HCT116 (cell line): ENCODE measurements at regions not wholly inside any gene's neighbourhood (a gene's known extent, or its start where the extent isn't known, plus 50 kb on each side); places are given as distances from the start of the nearest gene placed in this dataset.

Experiments
- ATAC-seq: fragments of 200-7000 bp; cut with Tn5 transposase; 2 replicates; pipeline ENCODE4 v1.9.1; 2020; ENCODE audit warnings: mild to moderate bottlenecking, moderate library complexity
- BruUV-seq: library from RNA; stranded (reverse); fragments of 400-500 nt; replicated peaks from 2 replicates; lab custom pipeline; 2021; lab: Mats Ljungman, UMichigan
- CTCF ChIA-PET: fragments of 300-600 bp; sonication (Branson Sonifier 250); formaldehyde crosslinking; loops from one replicate; lab custom pipeline; 2021; ENCODE audit warnings: antibody characterized with exemption; lab: Charles Lee
- POLR2A ChIA-PET: fragments of 300-600, 350-600 bp; sonication (Branson Sonifier 250); formaldehyde crosslinking; loops from one replicate; lab custom pipeline; 2021; ENCODE audit warnings: antibody characterized with exemption; lab: Charles Lee
- RAD21 ChIA-PET, 2 experiments: fragments of 300-600 bp; sonication (Branson Sonifier 250); formaldehyde crosslinking; loops; one replicate each; lab custom pipeline; 2023; ENCODE audit warnings: low total read pairs in 2 of 2; ENCODE audit not compliant: uncharacterized antibody in 2 of 2, unreplicated experiment in 2 of 2, low non-redundant PET in 1 of 2; lab: Charles Lee
- DNase-seq: peaks from one replicate; pipeline ENCODE4 v3.0.0-alpha.2; 2010; ENCODE audit warnings: low read depth, low spot score
- H2AFZ ChIP-seq: fragments of 200-600 bp; shearing (Covaris generic), sonication (generic); 2 replicates; pipeline ENCODE4 v1.6.1; 2017; ENCODE audit warnings: low read depth, mixed run types, mixed read lengths, antibody characterized with exemption, low read length; ENCODE audit not compliant: poor library complexity, severe bottlenecking
- H3K27ac ChIP-seq: 2 replicates; pipeline ENCODE4 v1.5.1; 2012; ENCODE audit warnings: low read depth, low read length
- H3K27me3 ChIP-seq: fragments of 200-600 bp; sonication (generic); 2 replicates; pipeline ENCODE4 v1.6.1; 2016; ENCODE audit warnings: mixed run types, low read length, mixed read lengths; ENCODE audit not compliant: insufficient read depth
- H3K36me3 ChIP-seq, 2 experiments: fragments of 200-500 bp in 1 of 2; fragments of 200-600 bp in 1 of 2; sonication (Bioruptor generic) in 1 of 2; sonication (generic) in 1 of 2; 2 replicates each; pipeline versions ENCODE4 v1.5.1 to v1.6.1; 2014 to 2016; ENCODE audit warnings: low read length in 2 of 2, inconsistent platforms in 1 of 2, mixed read lengths in 1 of 2, mixed run types in 1 of 2; ENCODE audit not compliant: insufficient read depth in 2 of 2, control insufficient read depth in 1 of 2
- H3K4me1 ChIP-seq, 2 experiments: fragments of 200-600 bp in 1 of 2; sonication (generic) in 1 of 2; 2 replicates each; pipeline versions ENCODE4 v1.5.1 to v1.6.1; 2012 to 2017; ENCODE audit warnings: low read length in 2 of 2, inconsistent platforms in 1 of 2, mild to moderate bottlenecking in 1 of 2, mixed read lengths in 1 of 2, mixed run types in 1 of 2, moderate library complexity in 1 of 2; ENCODE audit not compliant: insufficient read depth in 2 of 2, control insufficient read depth in 1 of 2
- H3K4me2 ChIP-seq: fragments of 200-600 bp; sonication (generic); 2 replicates; pipeline ENCODE4 v1.6.1; 2017; ENCODE audit warnings: mixed run types, low read length, mixed read lengths
- H3K4me3 ChIP-seq, 2 experiments: fragments of 200-600 bp in 1 of 2; sonication (generic) in 1 of 2; replicated peaks in 1 of 2; 2 replicates each; pipeline ENCODE4 v1.5.1; 2011 to 2016; ENCODE audit warnings: low read length in 2 of 2, control low read depth in 1 of 2, low read depth in 1 of 2, mild to moderate bottlenecking in 1 of 2, mixed read lengths in 1 of 2, mixed run types in 1 of 2
- H3K79me2 ChIP-seq: fragments of 200-600 bp; sonication (generic); 2 replicates; pipeline ENCODE4 v1.6.1; 2017; ENCODE audit warnings: mild to moderate bottlenecking, mixed run types, low read length, moderate library complexity, mixed read lengths; ENCODE audit not compliant: insufficient read depth
- H3K9ac ChIP-seq: fragments of 200-600 bp; sonication (generic); 2 replicates; pipeline ENCODE4 v1.6.1; 2016; ENCODE audit warnings: low read length, mixed read lengths
- H3K9me2 ChIP-seq: fragments of 200-600 bp; sonication (generic), shearing (Covaris generic); 2 replicates; pipeline ENCODE4 v1.6.1; 2017; ENCODE audit warnings: mixed run types, mild to moderate bottlenecking, moderate library complexity; ENCODE audit not compliant: insufficient read depth
- H3K9me3 ChIP-seq, 2 experiments: fragments of 200-500 bp in 1 of 2; fragments of 200-600 bp in 1 of 2; sonication (Bioruptor generic) in 1 of 2; sonication (generic) in 1 of 2; 2 replicates each; pipeline ENCODE4 v1.6.1; 2014 to 2017; ENCODE audit warnings: low read length in 2 of 2, mixed read lengths in 2 of 2, inconsistent platforms in 1 of 2, low read depth in 1 of 2, mild to moderate bottlenecking in 1 of 2, mixed run types in 1 of 2, moderate library complexity in 1 of 2; ENCODE audit not compliant: control insufficient read depth in 1 of 2, insufficient read depth in 1 of 2
- H4K20me1 ChIP-seq: fragments of 200-600 bp; sonication (generic), shearing (Covaris generic); 2 replicates; pipeline ENCODE4 v1.6.1; 2017; ENCODE audit warnings: mixed run types, mild to moderate bottlenecking, moderate library complexity; ENCODE audit not compliant: insufficient read depth
- EZH2 ChIP-seq: fragments of 200-600 bp; sonication (generic); IDR thresholded peaks from 2 replicates; pipeline ENCODE4 v1.6.1; 2017; ENCODE audit warnings: antibody characterized with exemption, mixed run types
- REST ChIP-seq: IDR thresholded peaks from 2 replicates; pipeline ENCODE4 v1.6.1; 2012; ENCODE audit warnings: low read depth
- SIN3A ChIP-seq: IDR thresholded peaks from 2 replicates; pipeline ENCODE4 v1.6.1; 2012; ENCODE audit warnings: low read depth
- SRF ChIP-seq: IDR thresholded peaks from 2 replicates; pipeline ENCODE4 v1.6.1; 2012; ENCODE audit warnings: low read depth
- TCF7L2 ChIP-seq: IDR thresholded peaks from 2 replicates; pipeline ENCODE4 v1.7.0; 2011; ENCODE audit warnings: borderline replicate concordance, inconsistent platforms; ENCODE audit not compliant: insufficient read depth, insufficient read length; ENCODE audit errors: extremely low read depth
- YY1 ChIP-seq: IDR thresholded peaks from 2 replicates; pipeline ENCODE4 v1.6.1; 2011; ENCODE audit warnings: low read length, low read depth, moderate library complexity, mild to moderate bottlenecking; ENCODE audit not compliant: insufficient replicate concordance; ENCODE audit errors: extremely low read depth
- ZBTB33 ChIP-seq: IDR thresholded peaks from 2 replicates; pipeline ENCODE4 v1.6.1; 2011; ENCODE audit warnings: mild to moderate bottlenecking, low read length, moderate library complexity; ENCODE audit not compliant: insufficient replicate concordance; ENCODE audit errors: extremely low read depth
- intact Hi-C: fragments of 100-400 bp; cut with micrococcal nuclease; formaldehyde crosslinking; loops from 2 replicates; pipeline ENCODE4 v1.10.0; 2022

GRCh38 chr5:91441082-91441481 lies 58.0 kb upstream of the ARRDC3 start:
- ChIA-PET CTCF (no interaction called here), RAD21 (no interaction called here), POLR2A (no interaction called here)
- BruUV-seq: no TSS peak
- Histone ChIP-seq H3K9ac (no peak overlapping the region), H3K36me3 (no peaks in the 10 kb centered on the region), H2AFZ (no peak overlapping the region), H3K27ac (no peak overlapping the region), H3K4me2 (no peak overlapping the region), H3K79me2 (no peaks in the 10 kb centered on the region), H3K4me1 (peaks cover 0 to 5% of the 10 kb centered on the region in 2 experiments; a peak in 1 of 4 replicates), H3K4me3 (no peak overlapping the region), H3K9me3 (no peaks in the 10 kb centered on the region), H4K20me1 (no peaks in the 10 kb centered on the region), H3K27me3 (no peaks in the 10 kb centered on the region), H3K9me2 (no peaks in the 10 kb centered on the region)
- TF ChIP-seq SIN3A: no peak
- no peak for TF ChIP-seq REST
- TF ChIP-seq ZBTB33: no peak
- no peak for TF ChIP-seq SRF
- TF ChIP-seq EZH2: no peak
- no peak for TF ChIP-seq YY1
- no peak for TF ChIP-seq TCF7L2
- no peak for DNase-seq
- intact Hi-C loops: no loop called here
- ATAC-seq: no peak
